ENCODE measurements at regions not wholly inside any gene's neighbourhood (a gene's known extent, or its start where the extent isn't known, plus 50 kb on each side); places are given as distances from the start of the nearest gene placed in this dataset.

DNA sequence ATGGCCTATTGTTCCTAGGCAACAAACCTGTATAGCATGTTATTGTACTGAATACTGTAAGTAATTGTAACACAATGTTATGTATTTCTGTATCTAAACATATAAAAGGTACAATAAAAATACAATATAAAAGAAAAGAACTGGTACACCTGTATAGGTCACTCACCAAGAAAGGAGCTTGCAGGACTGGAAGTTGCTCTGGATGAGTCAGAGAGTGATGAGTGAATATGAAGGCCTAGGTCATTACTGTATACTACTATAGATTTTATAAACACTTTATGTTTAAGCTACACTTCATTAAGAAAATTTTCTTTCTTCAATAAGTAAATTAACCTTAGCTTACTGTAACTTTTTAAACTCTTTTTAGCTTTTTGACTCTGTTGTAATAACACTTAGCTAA lies 559.9 kb downstream of the PLPP3 start:
- no peak for TF ChIP-seq POLR2AphosphoS5 (IDR thresholded peaks at IDR 0.05; ENCODE audit: low read length)
- no peak for TF ChIP-seq RUNX3 (IDR thresholded peaks at IDR 0.05; ENCODE audit: low read length)
- TF ChIP-seq, protein P1, sequence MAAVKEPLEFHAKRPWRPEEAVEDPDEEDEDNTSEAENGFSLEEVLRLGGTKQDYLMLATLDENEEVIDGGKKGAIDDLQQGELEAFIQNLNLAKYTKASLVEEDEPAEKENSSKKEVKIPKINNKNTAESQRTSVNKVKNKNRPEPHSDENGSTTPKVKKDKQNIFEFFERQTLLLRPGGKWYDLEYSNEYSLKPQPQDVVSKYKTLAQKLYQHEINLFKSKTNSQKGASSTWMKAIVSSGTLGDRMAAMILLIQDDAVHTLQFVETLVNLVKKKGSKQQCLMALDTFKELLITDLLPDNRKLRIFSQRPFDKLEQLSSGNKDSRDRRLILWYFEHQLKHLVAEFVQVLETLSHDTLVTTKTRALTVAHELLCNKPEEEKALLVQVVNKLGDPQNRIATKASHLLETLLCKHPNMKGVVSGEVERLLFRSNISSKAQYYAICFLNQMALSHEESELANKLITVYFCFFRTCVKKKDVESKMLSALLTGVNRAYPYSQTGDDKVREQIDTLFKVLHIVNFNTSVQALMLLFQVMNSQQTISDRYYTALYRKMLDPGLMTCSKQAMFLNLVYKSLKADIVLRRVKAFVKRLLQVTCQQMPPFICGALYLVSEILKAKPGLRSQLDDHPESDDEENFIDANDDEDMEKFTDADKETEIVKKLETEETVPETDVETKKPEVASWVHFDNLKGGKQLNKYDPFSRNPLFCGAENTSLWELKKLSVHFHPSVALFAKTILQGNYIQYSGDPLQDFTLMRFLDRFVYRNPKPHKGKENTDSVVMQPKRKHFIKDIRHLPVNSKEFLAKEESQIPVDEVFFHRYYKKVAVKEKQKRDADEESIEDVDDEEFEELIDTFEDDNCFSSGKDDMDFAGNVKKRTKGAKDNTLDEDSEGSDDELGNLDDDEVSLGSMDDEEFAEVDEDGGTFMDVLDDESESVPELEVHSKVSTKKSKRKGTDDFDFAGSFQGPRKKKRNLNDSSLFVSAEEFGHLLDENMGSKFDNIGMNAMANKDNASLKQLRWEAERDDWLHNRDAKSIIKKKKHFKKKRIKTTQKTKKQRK (IDR thresholded peaks at IDR 0.05; ENCODE audit: low read depth, low read length): no peak
- no peak for TF ChIP-seq STAT3 (IDR thresholded peaks at IDR 0.05; ENCODE audit: low read depth, low read length)
- TF ChIP-seq EED (IDR thresholded peaks at IDR 0.05; ENCODE audit: low read depth): no peak
- no peak for TF ChIP-seq NR2C1 (IDR thresholded peaks at IDR 0.05)
- no peak for TF ChIP-seq SIN3A (IDR thresholded peaks at IDR 0.05; ENCODE audit: low read depth, low read length)
- no peak for TF ChIP-seq TCF12 (IDR thresholded peaks at IDR 0.05; ENCODE audit: low read depth, low read length)
- no peak for TF ChIP-seq MEF2B (IDR thresholded peaks at IDR 0.05; ENCODE audit: partially characterized antibody, poor library complexity, severe bottlenecking)
- no peak for TF ChIP-seq GATAD2B (conservative IDR thresholded peaks at IDR 0.05; ENCODE audit: low read depth)
- TF ChIP-seq SPI1 (IDR thresholded peaks at IDR 0.05; ENCODE audit: borderline replicate concordance, insufficient read depth, low read depth, low read length): no peak
- TF ChIP-seq SUPT20H (IDR thresholded peaks at IDR 0.05; ENCODE audit: borderline replicate concordance, control insufficient read depth, low read depth, low read length): no peak
- TF ChIP-seq BACH1 (IDR thresholded peaks at IDR 0.05; ENCODE audit: borderline replicate concordance): no peak

More for the DNA sequence above, 559.9 kb downstream of the PLPP3 start:
- Histone ChIP-seq H3K27ac (ENCODE audit: control insufficient read depth, insufficient read depth) (no peak overlapping the region), H3K4me2 (ENCODE audit: control insufficient read depth, insufficient read depth) (no peak overlapping the region), H3K4me3 (no peak overlapping the region), H3K27me3 (replicated peaks in 1 of 2; ENCODE audit: control insufficient read depth in 2 of 2, insufficient read depth in 2 of 2, low read length in 1 of 2) (no peaks in the 10 kb centered on the region), H3K9me3 (replicated peaks; ENCODE audit: control insufficient read depth, insufficient read depth, low read length) (no peaks in the 10 kb centered on the region; the same call in 2 of the 3 replicates), H3K36me3 (ENCODE audit: control insufficient read depth in 2 of 2, insufficient read depth in 2 of 2, low read length in 1 of 2) (no peaks in the 10 kb centered on the region), H3K9ac (ENCODE audit: control insufficient read depth, insufficient read depth, low read length) (no peak overlapping the region), H2AFZ (ENCODE audit: control insufficient read depth, low read depth, low read length) (no peak overlapping the region), H3K79me2 (ENCODE audit: control insufficient read depth, insufficient read depth, low read length) (no peaks in the 10 kb centered on the region), H3K4me1 (ENCODE audit: control insufficient read depth, insufficient read depth, low read length) (no peaks in the 10 kb centered on the region), H4K20me1 (ENCODE audit: control insufficient read depth, insufficient read depth) (no peaks in the 10 kb centered on the region)
- no peak for ATAC-seq
- BruUV-seq (replicated peaks): no TSS peak
- in situ Hi-C loops (cut with MboI) (no loop called here), intact Hi-C loops (cut with micrococcal nuclease; ENCODE audit: unreplicated experiment) (no loop called here)
- ChIA-PET POLR2A (no interaction called here), RAD21 (ENCODE audit: unreplicated experiment) (interaction anchor here (0.6 kb wide), 1 partner anchor 96 kb away, joined by 3 read pairs; no protein-coding TSS in a partner anchor), SMC1A (ENCODE audit: uncharacterized antibody, unreplicated experiment) (interaction anchor here (0.6 to 1.3 kb wide), 4 partner anchors 12 to 150 kb away, joined by 3 to 4 read pairs (median 3); no protein-coding TSS in a partner anchor), CTCF (interaction anchor here (1.1 kb wide), 1 partner anchor 13 kb away, joined by 3 read pairs; no protein-coding TSS in a partner anchor)
- no peak for DNase-seq (ENCODE audit: low read depth, low spot score)
- no peak for FAIRE-seq
